ENCODE measurements at regions not wholly inside any gene's neighbourhood (a gene's known extent, or its start where the extent isn't known, plus 50 kb on each side); places are given as distances from the start of the nearest gene placed in this dataset.
A peak's percentile ranks its signal among the peaks of the same experiment; 100 is the strongest.

DNA sequence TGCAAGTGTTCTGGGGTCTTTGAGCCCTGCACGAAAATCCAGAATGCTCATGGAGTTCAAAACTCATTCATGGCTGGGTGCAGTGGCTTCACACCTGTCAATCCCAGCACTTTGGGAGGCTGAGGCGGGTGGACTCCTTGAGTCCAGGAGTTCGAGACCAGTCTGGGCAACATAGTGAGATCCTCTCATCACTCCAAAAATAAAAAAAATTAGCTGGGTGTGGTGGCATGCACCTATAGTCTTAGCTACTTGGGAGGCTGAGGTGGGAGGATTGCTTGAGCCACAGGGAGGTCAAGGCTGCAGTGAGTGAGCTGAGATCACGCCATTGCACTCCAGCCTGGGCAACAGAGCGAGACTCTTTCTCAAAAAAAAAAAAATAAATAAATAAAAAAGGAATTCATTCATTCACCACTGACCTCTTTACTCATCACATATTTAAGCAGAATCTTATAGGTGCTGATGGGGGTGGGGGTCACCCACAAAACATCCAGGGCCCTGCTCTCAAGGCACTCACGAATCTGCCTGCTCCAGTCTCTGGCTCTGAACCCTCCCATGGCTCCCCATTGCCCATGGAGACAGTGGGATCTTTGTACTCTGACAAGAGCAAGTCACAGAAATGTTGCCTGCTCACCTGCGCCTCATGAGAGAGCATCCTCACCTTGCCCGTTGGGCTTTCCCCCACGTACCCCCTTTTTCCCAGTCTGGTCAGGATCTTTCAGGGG lies 76.7 kb upstream of the IER5L start:
- H3K4me3 ChIP-seq: no peak overlapping the region
- H3K36me3 ChIP-seq: no peaks in the 10 kb centered on the region
- no peaks in the 10 kb centered on the region for H3K27me3 ChIP-seq
- DNase-seq: peak in 1 of 2 donors; percentile 10
- H3K27ac ChIP-seq: peak overlapping the region; percentile 82 to 86
- TF ChIP-seq, protein P1, sequence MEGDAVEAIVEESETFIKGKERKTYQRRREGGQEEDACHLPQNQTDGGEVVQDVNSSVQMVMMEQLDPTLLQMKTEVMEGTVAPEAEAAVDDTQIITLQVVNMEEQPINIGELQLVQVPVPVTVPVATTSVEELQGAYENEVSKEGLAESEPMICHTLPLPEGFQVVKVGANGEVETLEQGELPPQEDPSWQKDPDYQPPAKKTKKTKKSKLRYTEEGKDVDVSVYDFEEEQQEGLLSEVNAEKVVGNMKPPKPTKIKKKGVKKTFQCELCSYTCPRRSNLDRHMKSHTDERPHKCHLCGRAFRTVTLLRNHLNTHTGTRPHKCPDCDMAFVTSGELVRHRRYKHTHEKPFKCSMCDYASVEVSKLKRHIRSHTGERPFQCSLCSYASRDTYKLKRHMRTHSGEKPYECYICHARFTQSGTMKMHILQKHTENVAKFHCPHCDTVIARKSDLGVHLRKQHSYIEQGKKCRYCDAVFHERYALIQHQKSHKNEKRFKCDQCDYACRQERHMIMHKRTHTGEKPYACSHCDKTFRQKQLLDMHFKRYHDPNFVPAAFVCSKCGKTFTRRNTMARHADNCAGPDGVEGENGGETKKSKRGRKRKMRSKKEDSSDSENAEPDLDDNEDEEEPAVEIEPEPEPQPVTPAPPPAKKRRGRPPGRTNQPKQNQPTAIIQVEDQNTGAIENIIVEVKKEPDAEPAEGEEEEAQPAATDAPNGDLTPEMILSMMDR (IDR thresholded peaks at IDR 0.05): no peak
- H3K4me1 ChIP-seq: peaks cover 0 to 56% (median 37%) of the 10 kb centered on the region in 4 donors
- intact Hi-C loops (cut with DNase I; ENCODE audit: low total_unique reads): loop anchor here (10.0 kb wide), 3 partner anchors 50 to 230 kb away; no protein-coding TSS in a partner anchor
- no peaks in the 10 kb centered on the region for H3K9me3 ChIP-seq

DNA sequence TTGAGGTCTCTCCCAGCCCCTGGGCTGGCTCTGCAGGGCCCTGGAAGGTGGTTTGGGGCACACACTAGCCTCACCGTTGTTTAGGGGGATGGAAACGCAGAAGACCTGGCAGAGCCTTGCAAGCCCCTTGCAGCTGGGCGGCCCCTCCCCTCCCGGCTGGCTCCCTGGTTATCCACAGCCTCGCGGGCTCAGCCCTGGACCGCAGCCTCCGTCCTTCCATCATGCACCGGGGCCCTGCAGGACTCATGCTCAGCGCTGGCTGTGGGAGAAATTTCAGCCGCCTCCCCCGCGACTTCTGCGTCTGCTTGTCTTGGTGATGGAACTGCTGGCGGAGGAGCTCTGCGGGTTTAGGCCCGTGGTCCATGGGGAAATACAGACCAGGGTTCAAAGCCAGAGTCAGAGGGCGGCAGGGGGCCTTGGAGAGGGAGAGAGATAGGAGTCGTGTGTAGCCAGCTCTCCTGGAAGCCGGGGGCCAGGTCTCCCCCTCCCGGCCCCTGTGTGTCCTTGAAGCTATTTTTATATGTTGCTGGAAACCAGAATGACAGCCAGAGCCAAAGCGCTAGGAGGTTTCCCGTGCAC lies 75.8 kb upstream of the IER5L start:
- intact Hi-C loops (cut with DNase I; ENCODE audit: low total_unique reads): loop anchor here (10.0 kb wide), 3 partner anchors 49 to 231 kb away; no protein-coding TSS in a partner anchor
- Histone ChIP-seq H3K9me3 (no peaks in the 10 kb centered on the region), H3K27ac (peak overlapping the region; percentile 82 to 86), H3K4me1 (peaks cover 0 to 50% (median 34%) of the 10 kb centered on the region in 4 donors), H3K36me3 (no peaks in the 10 kb centered on the region), H3K27me3 (no peaks in the 10 kb centered on the region), H3K4me3 (peak overlapping the region; percentile 30 to 46)
- TF ChIP-seq, protein P1 (IDR thresholded peaks at IDR 0.05): no peak
- DNase-seq: peak; percentile 64 to 91

DNA sequence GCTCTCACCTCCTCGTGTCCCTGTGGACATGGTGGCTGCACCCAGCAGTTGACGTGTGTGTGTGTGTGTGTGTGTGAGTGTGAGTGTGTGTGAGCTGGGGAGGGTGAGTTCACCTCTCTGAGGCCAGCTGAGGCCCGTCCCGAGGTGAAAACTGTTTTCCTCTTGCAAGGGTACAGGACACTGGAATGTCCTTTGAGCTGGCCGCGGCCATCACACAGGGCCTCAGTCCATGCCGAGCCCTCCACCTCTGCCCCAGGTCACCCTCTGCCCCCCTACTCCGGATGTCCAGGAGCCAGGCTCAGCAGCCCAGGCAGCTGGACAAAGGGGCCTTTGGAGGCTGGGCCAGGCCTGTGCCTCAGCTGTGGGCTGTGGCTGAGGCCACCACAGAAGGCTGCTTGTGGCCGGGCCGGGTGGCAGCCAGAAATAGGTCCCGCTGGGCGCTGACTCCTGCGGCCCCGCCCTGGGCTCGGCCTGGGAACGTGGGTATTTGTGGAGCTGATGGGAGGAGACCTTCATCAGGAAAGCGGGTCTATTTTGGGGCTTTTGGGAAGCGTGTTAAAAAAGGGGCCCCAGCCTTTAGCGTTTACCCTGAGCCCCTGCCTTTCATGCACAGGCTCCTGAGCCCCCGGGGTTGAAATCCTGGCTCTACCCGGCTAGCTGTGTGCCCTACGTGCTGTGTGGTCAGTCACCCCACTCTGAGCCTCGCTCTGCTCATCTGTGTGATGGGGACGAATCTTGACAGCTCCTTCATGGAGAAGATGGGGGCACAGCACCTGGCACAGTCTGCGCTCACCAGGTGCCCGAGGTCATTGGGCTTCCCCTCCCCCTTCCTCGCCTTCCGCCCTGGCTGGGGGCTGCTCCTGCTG lies 75.1 kb upstream of the IER5L start:
- peak; percentile 42 to 91 for DNase-seq

DNA sequence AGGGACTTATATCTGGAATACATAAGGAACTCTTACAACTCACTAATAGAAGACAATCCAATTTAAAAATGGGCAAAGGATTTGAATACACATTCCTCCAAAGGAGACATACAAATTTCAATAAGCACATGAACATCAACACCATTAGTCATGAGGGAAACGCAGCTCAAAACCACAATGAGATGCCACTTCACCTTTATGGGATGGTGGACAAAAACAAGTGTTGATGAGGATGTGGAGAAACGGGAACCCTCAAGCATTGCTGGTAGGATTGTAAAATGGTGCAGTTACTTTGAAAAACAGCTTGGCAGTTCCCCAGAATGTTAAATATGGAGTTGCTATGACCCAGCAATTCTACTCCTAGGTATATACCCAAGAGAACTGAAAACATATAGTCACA lies 72.7 kb upstream of the IER5L start:
- intact Hi-C loops (cut with DNase I; ENCODE audit: low total_unique reads): loop anchor here (10.0 kb wide), 3 partner anchors 46 to 234 kb away; no protein-coding TSS in a partner anchor
- Histone ChIP-seq H3K27me3 (no peaks in the 10 kb centered on the region), H3K4me1 (peaks cover 0 to 31% (median 22%) of the 10 kb centered on the region in 4 donors), H3K9me3 (no peaks in the 10 kb centered on the region), H3K4me3 (no peak overlapping the region), H3K36me3 (no peaks in the 10 kb centered on the region), H3K27ac (no peak overlapping the region)
- TF ChIP-seq, protein P1 (IDR thresholded peaks at IDR 0.05): no peak
- DNase-seq: no peak

More for the DNA sequence above, 75.1 kb upstream of the IER5L start:
- Histone ChIP-seq H3K27ac (peak overlapping the region; percentile 82 to 86), H3K4me3 (peak overlapping the region; percentile 30 to 46), H3K36me3 (no peaks in the 10 kb centered on the region), H3K9me3 (no peaks in the 10 kb centered on the region), H3K27me3 (no peaks in the 10 kb centered on the region), H3K4me1 (peaks cover 0 to 43% (median 26%) of the 10 kb centered on the region in 4 donors)
- intact Hi-C loops (cut with DNase I; ENCODE audit: low total_unique reads): loop anchor here (10.0 kb wide), 3 partner anchors 48 to 232 kb away; no protein-coding TSS in a partner anchor
- TF ChIP-seq, protein P1 (IDR thresholded peaks at IDR 0.05): no peak

Measured in tibial artery (tissue), 4 donors.